HG03521 (cell line): ENCODE measurements at regions not wholly inside any gene's neighbourhood (a gene's known extent, or its start where the extent isn't known, plus 50 kb on each side); places are given as distances from the start of the nearest gene placed in this dataset.

Experiments
- ATAC-seq: cut with Tn5 transposase; IDR thresholded peaks from one replicate; pipeline ENCODE4 v1.9.1; 2021; ENCODE audit warnings: mild to moderate bottlenecking, moderate library complexity; ENCODE audit not compliant: unreplicated experiment

DNA sequence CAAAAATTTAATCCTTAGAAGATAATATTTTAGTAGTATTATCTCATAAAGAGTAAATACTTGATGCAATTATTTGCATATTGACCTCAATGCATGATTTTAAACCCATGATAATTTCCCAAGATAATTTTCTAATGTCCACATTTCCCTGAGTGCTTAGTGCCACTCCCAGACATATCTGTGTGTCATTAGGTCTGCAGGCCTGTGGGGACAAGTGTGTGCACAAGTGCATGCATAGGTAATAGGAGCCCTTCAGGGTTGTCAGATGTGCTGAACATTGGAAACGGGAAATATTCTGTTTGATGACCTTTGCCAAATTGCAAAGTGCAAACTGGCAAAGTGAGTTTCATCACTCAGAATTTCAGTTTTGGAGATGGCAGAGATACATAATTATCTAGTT, 369.9 kb downstream of the KLF5 start:
- no peak for ATAC-seq

- ATAC-seq, result no peak
These were observed 369.3 kb downstream of the KLF5 start for GRCh38 chr13:73428137-73428536.

GRCh38 chr13:73422973-73423372, 364.2 kb downstream of the KLF5 start:
- ATAC-seq, result no peak

DNA sequence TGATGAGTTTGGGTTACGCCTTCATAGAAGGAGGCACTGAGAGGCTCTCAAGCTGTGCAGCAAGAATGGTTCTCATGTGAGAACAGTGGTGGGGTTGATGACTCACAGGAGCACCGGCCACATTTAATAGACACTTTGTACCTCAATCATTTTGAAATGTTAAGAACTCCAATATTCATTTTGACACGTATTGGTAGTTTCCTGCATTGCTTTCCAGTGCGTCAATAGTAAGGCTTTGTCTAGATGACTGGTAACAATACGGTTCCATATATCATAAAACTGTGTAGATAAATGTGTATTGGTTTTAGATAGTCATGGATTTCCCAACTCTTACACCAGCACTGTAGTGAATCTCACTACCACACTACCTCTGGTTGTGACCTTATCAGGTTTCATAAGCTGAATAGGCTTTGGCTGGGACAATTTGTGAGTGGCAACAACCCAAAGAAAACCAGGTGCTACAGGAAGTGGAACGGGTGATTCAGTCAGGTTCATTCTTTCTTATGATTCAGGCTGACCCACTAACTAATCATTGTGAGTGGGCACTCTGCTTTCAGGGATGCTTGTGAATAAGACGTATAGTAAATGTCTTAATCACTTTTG, 362.6 kb downstream of the KLF5 start:
- no peak for ATAC-seq

GRCh38 chr13:73419186-73419585, 360.4 kb downstream of the KLF5 start:
- ATAC-seq, result no peak

DNA sequence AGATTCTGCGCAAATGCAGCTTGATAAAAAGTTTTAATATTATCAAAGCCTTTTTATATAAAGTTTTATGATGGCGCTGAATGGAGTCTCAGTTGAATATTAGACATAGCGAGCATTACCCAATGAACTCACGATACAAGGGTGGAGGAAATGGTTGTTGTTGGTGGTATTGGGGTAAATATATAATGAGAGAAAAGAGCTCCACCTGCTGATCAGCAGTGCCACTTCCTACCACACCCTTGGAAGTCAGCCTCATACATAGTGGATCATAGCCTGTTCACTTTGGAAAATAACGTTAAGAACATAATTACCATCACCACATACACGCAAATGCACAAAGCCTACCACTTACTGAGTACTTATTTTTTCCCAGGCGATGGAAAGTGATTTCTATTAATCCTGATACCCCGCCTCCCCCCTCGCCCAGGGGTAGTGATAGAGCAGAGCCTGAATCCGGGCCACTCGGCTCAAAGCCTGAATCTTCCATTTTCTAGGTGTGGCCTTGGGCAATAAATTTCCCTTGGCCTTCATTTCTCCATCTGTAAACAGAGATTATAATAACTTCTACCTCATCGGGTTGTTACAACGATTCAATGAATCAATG, 358.3 kb downstream of the KLF5 start:
- ATAC-seq, result no peak

DNA sequence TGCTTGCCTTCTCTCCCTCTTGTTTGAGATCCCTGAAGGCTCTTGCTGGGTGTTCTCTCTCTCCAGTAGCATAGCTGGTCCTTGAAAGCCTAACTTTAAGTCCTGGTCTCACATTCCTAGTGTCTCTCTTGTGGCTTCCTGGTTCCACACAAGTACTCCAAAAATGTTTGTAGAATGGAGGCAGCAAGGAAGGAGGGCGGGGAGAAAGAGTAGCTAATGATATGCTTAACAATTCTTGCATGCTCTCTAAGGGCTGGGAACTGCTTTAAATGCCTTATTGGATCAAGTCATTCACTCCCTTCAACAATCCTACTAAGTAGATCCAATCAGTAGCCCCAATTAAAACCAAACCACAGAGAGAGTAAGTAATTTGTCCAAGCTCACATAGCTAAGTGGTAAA, 357.3 kb downstream of the KLF5 start:
- ATAC-seq, result no peak

DNA sequence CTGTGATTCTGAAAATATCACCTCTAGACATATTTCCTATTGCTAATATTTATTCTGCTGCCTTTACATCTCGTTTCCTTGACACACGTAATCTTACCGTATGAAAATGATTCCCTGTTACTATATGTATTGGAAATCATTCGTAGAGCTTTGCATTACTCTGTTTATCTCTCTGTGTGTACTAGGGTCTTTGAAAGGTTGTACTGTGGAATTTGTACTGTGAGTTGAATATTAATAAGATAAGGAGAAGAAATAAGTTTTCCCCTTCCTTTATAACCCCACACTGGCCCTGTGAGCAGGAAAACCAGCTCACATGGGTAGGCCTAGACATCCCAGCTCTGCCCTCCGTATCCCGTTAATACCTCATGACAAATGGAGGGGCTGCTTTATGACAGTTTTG, 354.9 kb downstream of the KLF5 start:
- no peak for ATAC-seq

- no peak for ATAC-seq
These were observed 354.1 kb downstream of the KLF5 start for GRCh38 chr13:73412933-73413332.

GRCh38 chr13:73411067-73411809, 352.4 kb downstream of the KLF5 start:
- ATAC-seq, result no peak

DNA sequence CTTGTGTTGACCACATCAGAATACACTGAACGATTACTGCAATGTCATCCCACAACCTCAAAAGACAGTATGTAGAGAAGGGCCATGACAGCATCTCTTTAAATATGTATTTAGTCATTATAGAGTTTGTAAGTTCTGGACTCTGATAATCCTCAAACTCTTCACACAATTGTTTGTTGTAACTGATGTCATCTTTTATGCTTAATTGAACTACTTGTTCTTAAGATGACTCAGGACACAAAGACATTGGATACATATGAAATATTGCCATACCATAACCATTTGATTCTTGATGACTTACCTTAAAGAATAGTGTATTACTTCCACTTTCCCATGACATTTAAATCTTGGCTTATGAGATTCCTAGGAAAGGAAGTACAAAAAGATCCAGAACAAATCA, 347.6 kb downstream of the KLF5 start:
- ATAC-seq, result no peak

DNA sequence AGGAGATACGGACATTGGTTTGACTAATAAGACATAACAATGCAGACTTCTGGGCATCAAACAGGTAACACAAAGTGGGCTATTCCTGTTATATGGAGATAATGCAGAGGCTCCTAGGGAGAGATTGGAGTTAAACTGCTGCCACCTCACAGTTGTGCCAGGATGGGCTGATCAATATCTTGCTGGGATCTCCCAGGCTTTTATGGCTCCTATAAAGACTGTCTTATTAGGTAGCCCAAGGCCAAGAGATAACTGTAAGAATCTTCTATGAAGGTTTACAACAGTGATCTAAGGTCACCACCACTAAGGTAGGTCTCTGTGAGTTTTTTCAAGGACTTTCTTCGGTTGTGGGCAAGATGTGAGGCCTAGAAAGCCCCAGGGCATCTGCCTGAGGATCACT, 345.8 kb downstream of the KLF5 start:
- ATAC-seq, result no peak

DNA sequence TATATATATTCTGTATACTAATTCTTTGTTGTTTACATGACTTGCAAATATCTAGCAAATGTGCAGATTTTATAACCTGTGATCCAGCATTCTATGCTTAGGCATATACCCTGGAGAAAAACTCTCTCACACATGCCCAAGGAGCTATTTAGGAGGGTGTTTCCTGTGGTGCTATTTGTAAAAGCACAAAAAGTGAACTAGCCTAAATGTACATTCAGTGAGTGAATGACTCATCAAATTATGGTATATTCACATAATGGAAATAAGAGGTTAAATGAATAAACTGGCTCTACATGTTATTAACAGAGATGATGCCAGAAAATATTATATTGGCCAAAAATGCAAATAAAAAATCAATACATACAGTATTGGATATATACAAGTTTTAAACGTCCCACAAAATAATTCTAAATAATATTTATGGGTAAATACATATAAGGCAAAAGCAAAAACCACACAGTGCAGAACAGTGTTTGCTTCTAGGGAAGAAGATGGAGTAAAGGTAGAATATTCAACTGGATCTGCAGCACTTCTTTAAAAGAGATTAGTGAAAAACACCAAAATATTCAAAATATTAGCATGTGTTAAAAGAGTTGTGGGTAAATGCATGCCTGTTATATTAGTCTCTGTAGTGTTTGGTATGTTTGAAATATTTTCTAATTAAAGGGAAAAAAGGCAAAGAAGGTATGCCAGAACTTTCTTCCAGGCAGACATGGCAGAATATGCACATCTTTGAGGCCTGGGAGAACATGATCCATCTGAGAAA, 344.7 kb downstream of the KLF5 start:
- no peak for ATAC-seq

- no peak for ATAC-seq
These were observed 343.0 kb downstream of the KLF5 start for GRCh38 chr13:73401769-73402168.

- ATAC-seq, result no peak
These were observed 340.8 kb downstream of the KLF5 start for GRCh38 chr13:73399347-73400216.

- ATAC-seq, result no peak
These were observed 338.9 kb downstream of the KLF5 start for GRCh38 chr13:73397496-73398305.

DNA sequence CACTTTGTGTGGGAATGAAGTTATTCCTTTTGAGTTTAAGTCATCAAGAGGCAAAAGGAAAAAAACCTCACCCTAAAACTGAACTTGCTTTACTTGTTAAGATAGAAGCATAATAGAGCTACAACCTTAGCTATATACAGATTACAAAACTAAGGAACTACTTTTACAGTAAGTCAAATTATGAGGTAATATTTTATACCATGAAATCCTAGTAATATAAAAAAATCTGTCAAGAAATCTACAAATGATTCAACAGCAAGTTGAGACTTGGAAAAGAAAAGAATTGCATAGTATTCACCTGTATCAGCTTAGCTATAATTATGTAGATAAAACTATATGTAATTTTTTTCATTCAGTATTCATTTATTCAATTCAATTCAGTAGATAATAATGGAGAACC, 335.3 kb downstream of the KLF5 start:
- no peak for ATAC-seq

GRCh38 chr13:73390100-73390499, 331.3 kb downstream of the KLF5 start:
- no peak for ATAC-seq

GRCh38 chr13:73388586-73388985, 329.8 kb downstream of the KLF5 start:
- no peak for ATAC-seq

DNA sequence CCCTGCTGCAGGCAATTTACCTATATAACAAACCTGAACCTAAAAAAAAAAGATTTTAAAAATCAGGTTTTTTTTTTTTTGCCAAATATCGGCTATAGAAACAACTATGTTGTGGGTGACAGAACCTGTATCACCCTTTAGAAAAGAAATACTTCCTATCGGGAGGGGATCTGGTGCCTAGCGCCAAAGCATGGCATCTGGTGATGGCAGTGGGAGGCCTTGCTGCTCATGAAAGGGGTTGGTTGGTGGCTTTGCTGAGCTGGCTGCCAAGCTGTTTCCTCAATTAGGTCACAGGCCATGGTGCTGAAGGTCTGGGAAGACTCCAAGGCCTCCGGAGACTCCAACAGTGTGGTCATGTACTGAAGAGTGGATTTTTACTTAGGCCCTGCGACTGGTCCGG, 328.5 kb downstream of the KLF5 start:
- ATAC-seq, result no peak
